Esophagus squamous epithelium (tissue), 4 donors: ENCODE measurements at regions not wholly inside any gene's neighbourhood (a gene's known extent, or its start where the extent isn't known, plus 50 kb on each side); places are given as distances from the start of the nearest gene placed in this dataset.

Experiments used
- CTCF ChIP-seq, 6 experiments: fragments of 450-650 bp in 4 of 6; fragments of 200-600 bp in 2 of 6; sonication (generic) in 2 of 6; IDR thresholded peaks; one replicate each; pipeline ENCODE4 v1.5.1; 2016 to 2019; ENCODE audit warnings: antibody characterized with exemption in 6 of 6, mild to moderate bottlenecking in 4 of 6, moderate library complexity in 4 of 6
- POLR2A ChIP-seq, 4 donors: fragments of 450-650 bp; IDR thresholded peaks; one replicate each; pipeline ENCODE4 v1.6.1; 2017; ENCODE audit warnings: antibody characterized with exemption in 4 of 4, mild to moderate bottlenecking in 4 of 4, moderate library complexity in 3 of 4

- peak; percentile 33 to 52 (median 40) for TF ChIP-seq CTCF (IDR thresholded peaks at IDR 0.05)
- TF ChIP-seq POLR2A (IDR thresholded peaks at IDR 0.05), result no peak
These were observed 169.0 kb upstream of the EEA1 start for GRCh38 chr12:93098077-93098476.
